GM18505 (cell line): ENCODE measurements at regions not wholly inside any gene's neighbourhood (a gene's known extent, or its start where the extent isn't known, plus 50 kb on each side); places are given as distances from the start of the nearest gene placed in this dataset.

Experiments
- ATAC-seq: cut with Tn5 transposase; IDR thresholded peaks from one replicate; pipeline ENCODE4 v1.9.1; 2021; ENCODE audit not compliant: unreplicated experiment
- POLR2A ChIP-seq: IDR thresholded peaks from 4 replicates; pipeline ENCODE4 v1.6.1; 2011; ENCODE audit warnings: borderline replicate concordance; ENCODE audit not compliant: insufficient read depth, insufficient read length; ENCODE audit errors: extremely low read depth

DNA sequence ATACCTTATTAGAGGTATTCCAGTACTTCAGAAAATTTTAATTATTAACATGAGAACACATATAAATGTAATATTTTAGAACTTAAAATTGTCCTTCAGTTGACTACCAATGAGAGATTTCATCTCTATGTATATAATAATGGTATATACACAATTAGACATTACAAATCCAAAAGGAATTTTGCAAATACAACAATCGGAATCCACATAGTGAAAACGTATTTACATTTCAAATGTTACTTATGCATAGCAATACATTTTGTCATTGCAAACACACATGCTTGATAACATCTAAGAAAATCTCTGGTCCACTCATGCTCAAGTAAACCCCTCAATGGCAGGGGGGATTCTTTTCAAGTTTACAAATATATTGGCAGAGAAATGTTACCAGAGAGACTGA, 2345.2 kb downstream of the PCDH9 start:
- no peak for TF ChIP-seq POLR2A
- no peak for ATAC-seq

DNA sequence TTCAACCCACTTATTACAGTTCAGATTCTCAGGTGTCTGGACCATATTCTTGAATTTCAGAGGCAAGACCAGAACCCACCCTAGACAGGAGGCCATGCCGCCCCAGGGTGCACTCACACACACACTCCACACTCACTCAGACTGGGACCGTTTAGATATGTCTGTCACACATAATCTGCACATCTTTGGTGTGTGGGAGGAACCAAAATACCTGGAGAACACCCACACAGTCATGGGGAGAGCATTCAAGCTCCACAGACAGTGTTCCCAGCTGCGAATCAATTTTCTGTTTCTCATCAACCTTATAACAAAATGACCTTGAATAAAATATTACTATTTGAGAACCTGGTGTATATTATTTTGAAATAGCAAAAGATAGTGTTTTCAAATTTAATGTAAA, 2353.0 kb downstream of the PCDH9 start:
- no peak for ATAC-seq
- no peak for TF ChIP-seq POLR2A

DNA sequence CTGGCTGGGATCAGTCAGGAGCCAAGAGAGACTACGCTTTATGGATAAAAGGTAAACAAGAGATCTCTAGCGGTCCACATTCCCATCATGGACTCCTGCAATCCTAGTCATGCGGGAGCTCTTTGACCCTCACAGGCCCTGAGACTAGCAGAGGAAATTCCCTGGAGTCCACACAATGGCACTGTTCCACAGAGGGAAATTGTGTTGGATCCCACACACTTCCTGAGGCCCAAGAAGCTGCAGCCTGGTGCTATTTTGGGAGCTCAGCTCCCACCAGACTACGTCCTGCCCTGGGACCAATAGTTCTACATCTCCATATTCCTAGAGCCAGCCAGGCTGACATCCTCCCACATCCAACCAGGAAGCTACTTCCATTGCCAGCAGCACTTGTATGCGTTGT, 2358.4 kb downstream of the PCDH9 start:
- no peak for TF ChIP-seq POLR2A
- no peak for ATAC-seq

DNA sequence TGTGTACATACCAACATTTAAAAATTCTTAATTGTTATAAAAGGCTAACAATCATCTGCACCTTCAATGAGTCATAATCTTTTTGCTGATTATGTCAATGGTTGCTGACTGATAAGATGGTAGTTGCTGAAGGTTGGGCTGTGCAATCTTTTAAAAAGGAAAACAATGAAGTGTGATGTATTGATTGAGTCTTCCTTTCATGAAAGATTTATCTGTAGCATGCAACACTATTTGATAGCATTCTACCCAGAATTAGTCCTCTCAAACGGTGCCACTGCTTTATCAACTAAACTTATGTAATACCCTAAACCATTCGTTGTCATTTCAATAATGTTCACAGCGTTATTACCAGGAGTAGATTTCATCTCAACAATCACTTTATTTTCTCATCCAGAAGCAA, 2360.6 kb downstream of the PCDH9 start:
- TF ChIP-seq POLR2A = no peak
- ATAC-seq = no peak

DNA sequence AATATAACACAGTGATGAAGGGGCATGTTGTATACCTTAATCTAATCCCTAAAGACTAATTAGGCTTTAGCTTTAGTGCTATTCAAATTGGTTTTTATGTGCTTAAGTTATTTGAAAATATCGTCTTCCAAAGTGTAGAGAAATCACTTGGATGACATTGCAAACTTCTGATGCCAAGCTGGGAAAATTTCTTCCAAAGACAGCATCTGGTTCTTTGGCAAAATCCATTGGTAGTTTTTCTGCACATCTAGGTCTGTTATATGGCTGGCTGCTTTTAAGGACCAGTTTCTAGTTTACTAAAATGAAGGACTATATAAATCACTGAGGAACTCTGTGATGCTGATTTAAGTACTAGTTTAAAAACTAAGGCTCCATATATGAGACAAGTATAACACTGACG, 2362.3 kb downstream of the PCDH9 start:
- no peak for TF ChIP-seq POLR2A
- ATAC-seq = no peak

DNA sequence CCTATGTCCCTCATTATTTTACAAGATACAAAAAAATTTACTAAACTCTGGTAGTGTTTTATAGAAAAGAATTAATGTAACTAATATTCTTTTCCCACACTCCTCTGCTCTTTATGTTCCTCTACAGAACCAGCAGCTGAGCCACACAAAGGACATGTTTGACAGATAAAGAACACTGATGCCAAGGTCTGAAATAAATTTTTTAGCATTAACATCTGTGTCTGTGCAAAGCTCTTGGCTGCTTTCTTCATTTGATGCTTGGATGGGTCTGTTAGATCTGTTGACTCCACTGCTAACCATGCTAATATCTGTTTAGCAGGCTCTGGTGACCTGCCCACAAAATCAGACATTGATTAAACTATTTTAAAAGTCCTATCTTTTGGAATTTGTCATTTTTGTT, 2363.8 kb downstream of the PCDH9 start:
- ATAC-seq = no peak
- TF ChIP-seq POLR2A = no peak

DNA sequence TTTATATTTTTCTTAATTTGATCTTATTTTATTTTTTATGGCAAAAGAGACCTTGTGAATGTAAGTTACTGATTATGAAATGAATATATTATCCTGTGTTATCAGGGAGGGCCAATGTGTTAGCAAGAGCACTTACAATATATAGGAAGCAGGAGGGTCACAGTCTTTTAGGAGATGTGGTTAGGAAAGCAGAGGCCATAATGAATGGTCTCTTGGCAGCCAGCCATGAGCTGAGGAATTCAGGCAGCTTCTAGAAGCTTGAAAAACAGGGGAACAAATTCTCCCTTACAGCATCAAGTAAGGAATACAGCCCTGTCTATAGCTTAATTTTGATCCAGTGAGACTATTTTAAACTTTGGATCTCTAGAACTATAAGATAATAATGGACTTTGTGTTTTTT, 2374.6 kb downstream of the PCDH9 start:
- no peak for TF ChIP-seq POLR2A
- ATAC-seq = no peak

DNA sequence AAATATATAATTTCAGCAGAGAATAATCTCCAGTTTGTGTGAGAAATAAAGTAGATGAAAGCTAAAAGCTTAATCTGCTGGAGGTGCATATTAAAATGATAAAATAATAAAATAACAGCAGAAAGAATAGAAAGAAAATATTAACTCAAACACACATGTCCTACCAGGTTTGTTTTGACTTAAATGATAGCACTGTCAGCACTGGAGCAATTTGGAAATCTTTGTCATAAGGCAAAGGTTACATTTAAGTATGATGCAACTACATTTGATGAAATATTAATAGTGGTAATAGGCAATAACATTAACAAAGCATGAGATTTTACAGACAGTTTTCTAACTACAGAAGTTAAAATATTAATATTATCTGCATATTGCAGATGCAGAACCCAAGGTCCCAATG, 2380.1 kb downstream of the PCDH9 start:
- TF ChIP-seq POLR2A = no peak
- no peak for ATAC-seq

DNA sequence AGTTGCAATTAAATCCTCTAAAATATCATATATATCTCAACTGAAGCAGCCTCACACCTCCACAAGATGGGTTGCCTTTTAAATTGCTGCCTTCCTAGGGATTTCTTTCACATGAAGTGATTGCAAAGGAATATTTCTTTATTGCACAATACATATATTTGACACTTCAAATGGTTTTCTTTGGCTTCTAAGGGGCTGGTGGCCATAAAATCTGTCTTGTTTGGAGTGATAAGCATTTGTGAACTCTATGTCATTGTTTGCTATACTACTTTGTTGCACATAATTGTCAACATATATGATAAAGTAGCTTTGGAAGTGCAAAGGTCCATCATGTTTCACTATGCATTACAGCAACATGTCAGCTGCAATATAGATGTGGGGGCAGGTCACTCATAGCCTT, 2380.9 kb downstream of the PCDH9 start:
- no peak for TF ChIP-seq POLR2A
- ATAC-seq = no peak

DNA sequence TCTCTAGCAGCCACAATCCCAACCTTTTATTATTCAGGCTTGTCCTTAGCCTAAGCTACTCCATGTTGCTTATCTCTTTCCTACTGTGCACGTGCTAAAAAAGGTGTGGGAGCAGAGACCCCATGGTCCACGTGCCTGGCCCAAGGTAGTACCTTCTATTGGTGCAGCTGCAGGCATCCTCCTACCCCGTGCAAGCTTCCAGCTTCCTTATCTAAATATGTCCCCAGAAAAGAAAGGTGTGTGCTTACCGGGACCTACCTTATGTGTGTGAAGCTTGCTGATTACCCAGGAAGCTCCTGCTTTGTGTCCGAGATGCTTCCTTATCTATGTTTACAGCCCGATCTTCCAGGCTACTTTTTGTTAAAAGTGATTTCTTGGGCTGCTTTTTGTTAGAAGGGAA, 2382.4 kb downstream of the PCDH9 start:
- no peak for ATAC-seq
- TF ChIP-seq POLR2A = no peak

DNA sequence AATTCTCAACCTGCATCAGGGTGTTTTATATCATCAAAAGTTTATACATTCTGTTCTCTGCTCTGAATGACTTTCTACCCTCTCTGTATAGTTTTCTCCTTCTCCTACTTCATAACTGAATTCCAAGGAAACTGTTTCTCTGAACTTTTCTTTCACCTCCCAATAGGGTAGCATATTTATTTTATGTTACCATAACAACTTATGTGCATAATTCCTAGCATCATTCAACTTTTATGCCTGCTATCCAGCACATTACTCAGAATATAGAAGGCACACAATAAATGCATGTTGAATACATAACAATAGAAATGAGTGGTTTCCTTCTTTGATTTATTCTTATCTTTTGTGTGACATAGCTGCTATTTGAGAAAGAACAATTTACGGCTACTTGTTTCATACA, 2385.0 kb downstream of the PCDH9 start:
- TF ChIP-seq POLR2A = no peak
- no peak for ATAC-seq

DNA sequence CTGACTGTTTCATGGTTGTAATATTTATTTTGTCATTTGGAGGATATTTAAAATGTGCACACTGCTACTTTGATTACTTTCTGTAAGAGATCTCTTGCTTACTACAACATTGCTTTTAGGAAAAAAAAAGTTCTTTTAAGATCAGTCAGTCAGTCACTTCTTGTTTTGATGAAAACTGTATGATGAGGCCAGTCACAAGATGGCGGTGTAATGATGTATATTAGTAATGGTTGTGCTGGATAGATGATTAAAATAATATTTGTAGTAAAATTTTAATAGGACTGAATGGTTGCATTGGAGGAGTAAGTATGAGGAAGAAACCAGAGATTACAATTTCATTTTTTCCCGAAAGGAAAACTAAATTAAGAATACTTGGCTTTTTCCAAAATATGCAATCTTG, 2411.1 kb downstream of the PCDH9 start:
- TF ChIP-seq POLR2A = no peak
- no peak for ATAC-seq

DNA sequence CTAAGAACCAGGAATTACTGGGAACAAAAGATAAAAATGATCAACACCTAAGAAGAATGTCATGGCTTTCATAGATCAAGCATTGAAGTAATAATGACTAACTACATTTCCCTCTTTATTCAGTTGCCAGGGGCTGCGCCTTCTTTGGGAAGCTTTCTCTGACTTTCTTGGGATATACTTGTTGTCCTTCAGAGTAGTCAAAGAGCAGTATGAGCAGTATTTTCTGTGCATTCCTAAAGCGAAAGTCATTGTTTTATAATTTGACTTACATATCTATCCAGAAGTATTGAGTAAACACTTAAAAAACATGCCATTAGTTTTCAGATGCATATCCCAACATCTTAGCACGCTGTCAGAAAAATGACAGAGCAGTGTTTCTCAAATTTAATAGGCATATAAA, 2412.4 kb downstream of the PCDH9 start:
- no peak for ATAC-seq
- no peak for TF ChIP-seq POLR2A

DNA sequence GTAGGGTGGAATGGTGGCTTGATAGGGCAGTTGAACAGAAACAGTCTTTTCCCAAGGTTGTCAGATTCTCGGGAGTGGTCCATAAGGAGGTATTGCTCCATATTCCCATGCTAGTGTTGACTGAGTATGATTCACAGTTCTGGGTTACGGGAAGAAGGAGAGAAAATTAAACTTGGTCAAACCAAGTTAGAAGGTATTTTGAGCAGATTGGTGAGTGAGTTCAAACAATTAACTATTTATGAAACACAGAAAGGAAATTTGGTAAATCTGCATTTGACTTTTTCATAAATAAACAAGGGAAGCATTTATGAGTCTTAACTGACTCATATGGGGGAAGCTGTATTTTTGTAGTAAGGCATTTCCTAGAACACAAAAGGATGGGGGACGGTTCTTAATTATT, 2419.4 kb downstream of the PCDH9 start:
- no peak for TF ChIP-seq POLR2A
- no peak for ATAC-seq

DNA sequence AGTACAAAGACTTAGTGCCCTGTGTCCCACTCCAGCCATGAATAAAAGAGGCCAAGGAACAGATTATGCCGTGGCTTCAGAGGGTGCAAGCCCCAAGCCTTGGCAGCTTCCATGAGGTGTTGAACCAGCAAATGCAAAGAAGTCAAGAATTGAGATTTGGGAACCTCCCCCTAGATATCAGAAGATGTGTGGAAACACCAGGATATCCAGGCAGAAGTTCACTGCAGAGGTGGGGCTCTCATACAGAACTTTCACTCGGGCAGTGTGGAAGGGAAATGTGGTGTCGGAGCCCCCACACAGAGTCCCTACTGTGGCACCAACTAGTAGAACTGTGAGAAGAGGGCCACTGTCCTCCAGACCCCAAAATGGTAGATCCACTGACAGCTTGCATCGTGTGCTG, 2421.4 kb downstream of the PCDH9 start:
- no peak for ATAC-seq
- TF ChIP-seq POLR2A = no peak

DNA sequence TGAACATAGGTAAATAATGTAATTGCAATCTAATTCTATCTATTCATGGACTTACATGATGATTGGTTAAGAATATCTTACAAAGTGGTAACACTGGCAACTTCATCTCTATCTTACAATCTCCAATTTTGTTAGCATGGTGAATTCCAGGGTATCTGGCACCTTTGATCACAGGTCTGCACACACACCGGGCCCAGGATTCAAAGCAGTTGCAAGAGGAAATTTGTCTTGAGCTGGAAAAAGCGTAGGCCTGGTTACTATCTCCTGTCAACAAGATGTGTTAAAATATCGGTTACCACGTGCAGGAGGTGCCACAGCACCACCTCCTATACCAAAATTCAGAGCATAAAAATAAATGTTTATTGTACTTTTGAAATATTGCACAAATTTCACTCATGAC, 2428.4 kb downstream of the PCDH9 start:
- no peak for ATAC-seq
- TF ChIP-seq POLR2A = no peak

DNA sequence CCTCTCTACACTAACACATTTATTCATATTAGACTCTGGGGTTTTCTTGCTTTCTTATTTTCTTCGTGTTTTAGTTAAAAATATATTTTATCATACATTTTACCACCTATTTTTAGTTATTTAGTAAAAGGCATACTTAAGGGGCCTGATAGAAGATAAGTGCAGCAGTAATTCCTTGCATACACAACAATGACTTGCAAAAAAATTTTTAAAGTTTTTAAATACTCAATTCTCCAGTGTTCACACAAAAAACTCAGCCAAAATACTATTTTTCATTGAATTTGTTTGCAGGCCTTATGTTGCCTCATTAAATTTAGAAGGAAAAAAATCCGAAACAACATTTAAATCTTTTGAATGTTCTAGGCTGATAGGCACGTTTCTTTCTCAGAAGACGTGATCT, 2431.7 kb downstream of the PCDH9 start:
- no peak for TF ChIP-seq POLR2A
- no peak for ATAC-seq

DNA sequence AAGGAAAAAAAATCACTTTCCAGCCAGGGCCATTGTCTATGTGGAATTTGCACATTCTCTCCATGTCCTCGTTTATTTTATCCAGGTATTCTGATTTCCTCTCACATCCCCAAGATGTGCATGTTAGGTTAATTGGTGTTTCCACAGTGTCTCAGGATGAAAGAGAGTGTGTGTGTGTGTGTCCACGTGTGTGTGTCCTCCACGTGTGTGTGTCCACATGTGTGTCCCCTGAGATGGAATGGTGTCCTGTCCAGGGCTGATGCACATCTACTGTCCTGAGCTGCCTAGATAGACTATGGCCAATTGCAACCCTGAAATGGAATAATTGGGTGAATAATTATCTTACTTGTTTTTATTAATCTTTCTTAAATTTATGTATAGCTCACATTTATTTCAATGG, 2436.5 kb downstream of the PCDH9 start:
- ATAC-seq = no peak
- no peak for TF ChIP-seq POLR2A
